K562 (cell line): ENCODE measurements at regions not wholly inside any gene's neighbourhood (a gene's known extent, or its start where the extent isn't known, plus 50 kb on each side); places are given as distances from the start of the nearest gene placed in this dataset.

Experiments used
- CTCF ChIP-seq, 3 experiments: IDR thresholded peaks in 2 of 3; conservative IDR thresholded peaks in 1 of 3; 2 replicates each; pipeline ENCODE4 v1.5.1; 2011 to 2012; ENCODE audit warnings: low read length in 3 of 3, mild to moderate bottlenecking in 3 of 3, control low read depth in 2 of 3, improper control_type of control experiment in 1 of 3, inconsistent platforms in 1 of 3, low read depth in 1 of 3, mixed read lengths in 1 of 3, moderate library complexity in 1 of 3; ENCODE audit not compliant: insufficient read depth in 2 of 3
- FOXJ3 ChIP-seq: sonication (generic); formaldehyde crosslinking; IDR thresholded peaks from 2 replicates; pipeline ENCODE4 v1.4.0; 2020; ENCODE audit warnings: mild to moderate bottlenecking, missing genetic modification reagents
- HCFC1 ChIP-seq: IDR thresholded peaks from 2 replicates; pipeline ENCODE4 v1.6.1; 2012; ENCODE audit warnings: low read depth, low read length, improper control_type of control experiment
- IRF1 ChIP-seq: sonication (generic); formaldehyde crosslinking; IDR thresholded peaks from 2 replicates; pipeline ENCODE4 v1.8.0; 2022; ENCODE audit warnings: missing genetic modification reagents, mild to moderate bottlenecking, borderline replicate concordance
- NELFE ChIP-seq: IDR thresholded peaks from 2 replicates; pipeline ENCODE4 v1.6.1; 2011; ENCODE audit warnings: mild to moderate bottlenecking; ENCODE audit not compliant: insufficient read depth, insufficient read length
- POLR2A ChIP-seq: fragments of 450-650 bp; conservative IDR thresholded peaks from 2 replicates; pipeline ENCODE4 v1.6.1; 2016
- RCOR1 ChIP-seq, 2 experiments: IDR thresholded peaks; 2 replicates each; pipeline ENCODE4 v1.6.1; 2012; ENCODE audit warnings: low read depth in 2 of 2, low read length in 2 of 2, borderline replicate concordance in 1 of 2, improper control_type of control experiment in 1 of 2
- USF2 ChIP-seq: sonication (generic); formaldehyde crosslinking; IDR thresholded peaks from 2 replicates; pipeline ENCODE4 v1.5.0; 2020; ENCODE audit warnings: missing genetic modification reagents
- ZNF165 ChIP-seq: fragments of 250-450 bp; sonication (Bioruptor Pico); IDR thresholded peaks from 2 replicates; pipeline ENCODE4 v1.4.0; 2020; ENCODE audit warnings: borderline replicate concordance

GRCh38 chr1:184276416-184276815 lies 110.4 kb upstream of the C1orf21 start:
- TF ChIP-seq RCOR1 (IDR thresholded peaks at IDR 0.05; ENCODE audit: borderline replicate concordance in 1 of 2, low read depth in 2 of 2, low read length in 2 of 2) (no peak), CTCF (IDR thresholded peaks at IDR 0.05 in 2 of 3, conservative IDR thresholded peaks at IDR 0.05 in 1 of 3; ENCODE audit: insufficient read depth in 2 of 3, low read depth in 1 of 3, low read length in 3 of 3) (no peak), NELFE (no peak), POLR2A (no peak), IRF1 (CRISPR knock-in tag) (no peak), FOXJ3 (CRISPR knock-in tag) (no peak), USF2 (no peak), HCFC1 (no peak), ZNF165 (CRISPR knock-in tag) (no peak)
